HL-60 (cell line): ENCODE measurements at regions not wholly inside any gene's neighbourhood (a gene's known extent, or its start where the extent isn't known, plus 50 kb on each side); places are given as distances from the start of the nearest gene placed in this dataset.

Experiments
- DNase-seq, 2 experiments: peaks; one replicate each; pipeline ENCODE4 v3.0.0-alpha.2; 2010 to 2020; ENCODE audit warnings: low read depth in 1 of 2, low spot score in 1 of 2
- H3K27ac ChIP-seq: fragments of 250-450 bp; sonication (Bioruptor Pico); replicated peaks from 2 replicates; pipeline ENCODE4 v1.5.1; 2020; ENCODE audit warnings: mild to moderate bottlenecking, moderate library complexity
- H3K27me3 ChIP-seq: fragments of 250-450 bp; sonication (Bioruptor Pico); 2 replicates; pipeline ENCODE4 v1.5.1; 2021; ENCODE audit warnings: mild to moderate bottlenecking, moderate library complexity; ENCODE audit not compliant: insufficient read depth, poor library complexity, severe bottlenecking
- H3K4me3 ChIP-seq: replicated peaks from 2 replicates; pipeline ENCODE4 v1.5.1; 2011; ENCODE audit warnings: mild to moderate bottlenecking, control low read depth, low read length; ENCODE audit not compliant: insufficient read depth
- GABPA ChIP-seq: IDR thresholded peaks from 2 replicates; pipeline ENCODE4 v1.6.1; 2012; ENCODE audit warnings: low read depth
- POLR2AphosphoS5 ChIP-seq: IDR thresholded peaks from 2 replicates; pipeline ENCODE4 v1.6.1; 2012; ENCODE audit warnings: low read depth
- REST ChIP-seq: IDR thresholded peaks from 2 replicates; pipeline ENCODE4 v1.6.1; 2012; ENCODE audit warnings: low read depth; ENCODE audit not compliant: insufficient replicate concordance
- SPI1 ChIP-seq: IDR thresholded peaks from 2 replicates; pipeline ENCODE4 v1.6.1; 2012; ENCODE audit warnings: low read depth, mild to moderate bottlenecking, borderline replicate concordance
- TF ChIP-seq, protein P1 (sequence below): IDR thresholded peaks from one replicate; pipeline ENCODE4 v1.5.1; 2011; ENCODE audit warnings: low read length, control low read depth, inconsistent platforms; ENCODE audit not compliant: insufficient read depth

- Histone ChIP-seq H3K27me3 (no peaks in the 10 kb centered on the region), H3K27ac (no peak overlapping the region), H3K4me3 (no peak overlapping the region)
- TF ChIP-seq SPI1 (no peak), GABPA (no peak), REST (no peak), POLR2AphosphoS5 (no peak)
- TF ChIP-seq, protein P1, sequence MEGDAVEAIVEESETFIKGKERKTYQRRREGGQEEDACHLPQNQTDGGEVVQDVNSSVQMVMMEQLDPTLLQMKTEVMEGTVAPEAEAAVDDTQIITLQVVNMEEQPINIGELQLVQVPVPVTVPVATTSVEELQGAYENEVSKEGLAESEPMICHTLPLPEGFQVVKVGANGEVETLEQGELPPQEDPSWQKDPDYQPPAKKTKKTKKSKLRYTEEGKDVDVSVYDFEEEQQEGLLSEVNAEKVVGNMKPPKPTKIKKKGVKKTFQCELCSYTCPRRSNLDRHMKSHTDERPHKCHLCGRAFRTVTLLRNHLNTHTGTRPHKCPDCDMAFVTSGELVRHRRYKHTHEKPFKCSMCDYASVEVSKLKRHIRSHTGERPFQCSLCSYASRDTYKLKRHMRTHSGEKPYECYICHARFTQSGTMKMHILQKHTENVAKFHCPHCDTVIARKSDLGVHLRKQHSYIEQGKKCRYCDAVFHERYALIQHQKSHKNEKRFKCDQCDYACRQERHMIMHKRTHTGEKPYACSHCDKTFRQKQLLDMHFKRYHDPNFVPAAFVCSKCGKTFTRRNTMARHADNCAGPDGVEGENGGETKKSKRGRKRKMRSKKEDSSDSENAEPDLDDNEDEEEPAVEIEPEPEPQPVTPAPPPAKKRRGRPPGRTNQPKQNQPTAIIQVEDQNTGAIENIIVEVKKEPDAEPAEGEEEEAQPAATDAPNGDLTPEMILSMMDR: no peak
- DNase-seq: no peak
Observed at GRCh38 chr4:24727390-24728224, 67.8 kb upstream of the SOD3 start.

DNA sequence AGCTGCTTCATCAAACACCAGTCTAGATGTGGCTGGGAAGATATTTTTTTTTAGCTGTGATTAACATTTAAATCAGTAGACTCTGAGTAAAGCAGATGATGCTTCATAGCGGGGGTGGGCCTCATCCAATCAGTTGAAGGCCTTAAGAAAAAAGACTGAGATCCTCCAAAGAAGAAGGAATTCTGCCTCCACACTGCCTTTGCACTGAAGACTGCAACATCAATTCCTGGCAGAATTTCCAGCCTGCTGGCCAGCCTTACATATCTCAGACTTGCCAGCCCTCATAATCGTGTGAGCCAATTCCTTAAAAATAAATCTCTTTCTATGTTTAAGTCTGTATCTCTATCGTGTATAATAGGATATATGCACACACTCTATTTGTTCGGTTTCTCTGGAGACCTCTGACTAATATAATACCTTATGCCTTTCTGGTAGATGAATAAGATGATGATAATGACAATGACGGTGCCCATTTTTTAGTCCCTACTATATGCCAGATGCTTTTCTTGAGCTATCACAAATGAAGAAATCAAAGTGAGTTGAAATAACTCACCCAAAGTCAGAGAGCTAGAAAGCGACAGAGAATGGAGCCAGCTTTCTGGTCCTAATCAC lies 66.1 kb upstream of the SOD3 start:
- no peak overlapping the region for H3K27ac ChIP-seq
- DNase-seq: no peak
- TF ChIP-seq GABPA: no peak
- no peak for TF ChIP-seq POLR2AphosphoS5
- TF ChIP-seq, protein P1: no peak
- no peak for TF ChIP-seq SPI1
- no peak for TF ChIP-seq REST

GRCh38 chr4:24730256-24731001 lies 64.9 kb upstream of the SOD3 start:
- Histone ChIP-seq H3K27me3 (no peaks in the 10 kb centered on the region), H3K27ac (no peak overlapping the region), H3K4me3 (no peak overlapping the region)
- DNase-seq: no peak
- TF ChIP-seq POLR2AphosphoS5: no peak
- TF ChIP-seq REST: no peak
- TF ChIP-seq, protein P1: no peak
- TF ChIP-seq SPI1: no peak
- TF ChIP-seq GABPA: no peak

More for the DNA sequence above, 66.1 kb upstream of the SOD3 start:
- no peaks in the 10 kb centered on the region for H3K27me3 ChIP-seq
- no peak overlapping the region for H3K4me3 ChIP-seq
